Liver (tissue), 3 donors: ENCODE measurements at regions not wholly inside any gene's neighbourhood (a gene's known extent, or its start where the extent isn't known, plus 50 kb on each side); places are given as distances from the start of the nearest gene placed in this dataset.

Experiments used
- CTCF ChIP-seq: fragments of 150-350 bp; IDR thresholded peaks from 2 replicates; pipeline ENCODE4 v1.5.1; 2017; ENCODE audit warnings: improper control_type of control experiment, low read depth, low read length; ENCODE audit not compliant: missing input control
- REST ChIP-seq: IDR thresholded peaks from 2 replicates; pipeline ENCODE4 v1.6.1; 2016; ENCODE audit warnings: antibody characterized with exemption, mild to moderate bottlenecking
- TAF1 ChIP-seq: conservative IDR thresholded peaks from 2 replicates; pipeline ENCODE4 v1.6.1; 2016; ENCODE audit warnings: antibody characterized with exemption, mild to moderate bottlenecking
- donor health status: healthy.
- donor health status: healthy.

- TF ChIP-seq CTCF (no peak), REST (no peak), TAF1 (no peak)
Measured at GRCh38 chr9:89984214-89984613, 379.4 kb downstream of the GADD45G start.
